HEK293 (cell line): ENCODE measurements at regions not wholly inside any gene's neighbourhood (a gene's known extent, or its start where the extent isn't known, plus 50 kb on each side); places are given as distances from the start of the nearest gene placed in this dataset.

ENCODE experiments used
- HOXA7 ChIP-seq: sonication (generic); formaldehyde crosslinking; IDR thresholded peaks from 2 replicates; pipeline ENCODE4 v1.8.1; 2022; ENCODE audit warnings: missing genetic modification reagents, borderline replicate concordance
- SALL2 ChIP-seq: fragments of 450-650 bp; formaldehyde crosslinking; IDR thresholded peaks from 2 replicates; pipeline ENCODE4 v1.5.0; 2017; ENCODE audit warnings: missing biosample characterization, mild to moderate bottlenecking, missing genetic modification characterization, borderline replicate concordance
- SP2 ChIP-seq: fragments of 450-650 bp; formaldehyde crosslinking; IDR thresholded peaks from 2 replicates; pipeline ENCODE4 v1.5.1; 2016; ENCODE audit warnings: missing biosample characterization, missing genetic modification characterization
- ZNF133 ChIP-seq: fragments of 450-650 bp; formaldehyde crosslinking; IDR thresholded peaks from 2 replicates; pipeline ENCODE4 v1.5.1; 2016; ENCODE audit warnings: missing biosample characterization, missing genetic modification characterization
- ZNF138 ChIP-seq: fragments of 450-650 bp; formaldehyde crosslinking; IDR thresholded peaks from 2 replicates; pipeline ENCODE4 v1.5.1; 2016; ENCODE audit warnings: missing biosample characterization, missing genetic modification characterization, borderline replicate concordance
- ZNF394 ChIP-seq: fragments of 450-650 bp; formaldehyde crosslinking; IDR thresholded peaks from 2 replicates; pipeline ENCODE4 v1.5.1; 2016; ENCODE audit warnings: missing biosample characterization, missing genetic modification characterization, mild to moderate bottlenecking, moderate library complexity, borderline replicate concordance
- ZNF658 ChIP-seq: fragments of 450-650 bp; formaldehyde crosslinking; IDR thresholded peaks from 2 replicates; pipeline ENCODE4; 2016; ENCODE audit warnings: missing biosample characterization, missing genetic modification characterization
- ZNF747 ChIP-seq: fragments of 450-650 bp; formaldehyde crosslinking; IDR thresholded peaks from 2 replicates; pipeline ENCODE4 v1.5.1; 2016; ENCODE audit warnings: missing biosample characterization, missing genetic modification characterization
- ZNF776 ChIP-seq: fragments of 450-650 bp; formaldehyde crosslinking; IDR thresholded peaks from 2 replicates; pipeline ENCODE4 v1.5.0; 2017; ENCODE audit warnings: missing biosample characterization, missing genetic modification characterization, borderline replicate concordance
- TF ChIP-seq, protein P1 (sequence below): fragments of 450-650 bp; formaldehyde crosslinking; IDR thresholded peaks from 2 replicates; pipeline ENCODE4 v1.5.1; 2016; ENCODE audit warnings: missing biosample characterization, missing genetic modification characterization
- TF ChIP-seq, protein P2 (sequence below): fragments of 450-650 bp; formaldehyde crosslinking; IDR thresholded peaks from 2 replicates; pipeline ENCODE4 v1.5.1; 2016; ENCODE audit warnings: missing biosample characterization, missing genetic modification characterization
- TF ChIP-seq, protein P3 (sequence below): sonication (generic); formaldehyde crosslinking; IDR thresholded peaks from 2 replicates; pipeline ENCODE4 v1.8.1; 2022; ENCODE audit warnings: mild to moderate bottlenecking, moderate library complexity, missing genetic modification reagents

- TF ChIP-seq ZNF776 (no peak), ZNF138 (tag by site-specific recombination) (no peak), ZNF394 (tag by site-specific recombination) (no peak), HOXA7 (CRISPR knock-in tag) (no peak), ZNF747 (tag by site-specific recombination) (no peak), SP2 (tag by site-specific recombination) (no peak), ZNF133 (tag by site-specific recombination) (no peak), ZNF658 (tag by site-specific recombination) (no peak), SALL2 (tag by site-specific recombination) (no peak)
- TF ChIP-seq, protein P1, sequence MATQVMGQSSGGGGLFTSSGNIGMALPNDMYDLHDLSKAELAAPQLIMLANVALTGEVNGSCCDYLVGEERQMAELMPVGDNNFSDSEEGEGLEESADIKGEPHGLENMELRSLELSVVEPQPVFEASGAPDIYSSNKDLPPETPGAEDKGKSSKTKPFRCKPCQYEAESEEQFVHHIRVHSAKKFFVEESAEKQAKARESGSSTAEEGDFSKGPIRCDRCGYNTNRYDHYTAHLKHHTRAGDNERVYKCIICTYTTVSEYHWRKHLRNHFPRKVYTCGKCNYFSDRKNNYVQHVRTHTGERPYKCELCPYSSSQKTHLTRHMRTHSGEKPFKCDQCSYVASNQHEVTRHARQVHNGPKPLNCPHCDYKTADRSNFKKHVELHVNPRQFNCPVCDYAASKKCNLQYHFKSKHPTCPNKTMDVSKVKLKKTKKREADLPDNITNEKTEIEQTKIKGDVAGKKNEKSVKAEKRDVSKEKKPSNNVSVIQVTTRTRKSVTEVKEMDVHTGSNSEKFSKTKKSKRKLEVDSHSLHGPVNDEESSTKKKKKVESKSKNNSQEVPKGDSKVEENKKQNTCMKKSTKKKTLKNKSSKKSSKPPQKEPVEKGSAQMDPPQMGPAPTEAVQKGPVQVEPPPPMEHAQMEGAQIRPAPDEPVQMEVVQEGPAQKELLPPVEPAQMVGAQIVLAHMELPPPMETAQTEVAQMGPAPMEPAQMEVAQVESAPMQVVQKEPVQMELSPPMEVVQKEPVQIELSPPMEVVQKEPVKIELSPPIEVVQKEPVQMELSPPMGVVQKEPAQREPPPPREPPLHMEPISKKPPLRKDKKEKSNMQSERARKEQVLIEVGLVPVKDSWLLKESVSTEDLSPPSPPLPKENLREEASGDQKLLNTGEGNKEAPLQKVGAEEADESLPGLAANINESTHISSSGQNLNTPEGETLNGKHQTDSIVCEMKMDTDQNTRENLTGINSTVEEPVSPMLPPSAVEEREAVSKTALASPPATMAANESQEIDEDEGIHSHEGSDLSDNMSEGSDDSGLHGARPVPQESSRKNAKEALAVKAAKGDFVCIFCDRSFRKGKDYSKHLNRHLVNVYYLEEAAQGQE = no peak
- TF ChIP-seq, protein P2, sequence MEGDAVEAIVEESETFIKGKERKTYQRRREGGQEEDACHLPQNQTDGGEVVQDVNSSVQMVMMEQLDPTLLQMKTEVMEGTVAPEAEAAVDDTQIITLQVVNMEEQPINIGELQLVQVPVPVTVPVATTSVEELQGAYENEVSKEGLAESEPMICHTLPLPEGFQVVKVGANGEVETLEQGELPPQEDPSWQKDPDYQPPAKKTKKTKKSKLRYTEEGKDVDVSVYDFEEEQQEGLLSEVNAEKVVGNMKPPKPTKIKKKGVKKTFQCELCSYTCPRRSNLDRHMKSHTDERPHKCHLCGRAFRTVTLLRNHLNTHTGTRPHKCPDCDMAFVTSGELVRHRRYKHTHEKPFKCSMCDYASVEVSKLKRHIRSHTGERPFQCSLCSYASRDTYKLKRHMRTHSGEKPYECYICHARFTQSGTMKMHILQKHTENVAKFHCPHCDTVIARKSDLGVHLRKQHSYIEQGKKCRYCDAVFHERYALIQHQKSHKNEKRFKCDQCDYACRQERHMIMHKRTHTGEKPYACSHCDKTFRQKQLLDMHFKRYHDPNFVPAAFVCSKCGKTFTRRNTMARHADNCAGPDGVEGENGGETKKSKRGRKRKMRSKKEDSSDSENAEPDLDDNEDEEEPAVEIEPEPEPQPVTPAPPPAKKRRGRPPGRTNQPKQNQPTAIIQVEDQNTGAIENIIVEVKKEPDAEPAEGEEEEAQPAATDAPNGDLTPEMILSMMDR = no peak
- TF ChIP-seq, protein P3, sequence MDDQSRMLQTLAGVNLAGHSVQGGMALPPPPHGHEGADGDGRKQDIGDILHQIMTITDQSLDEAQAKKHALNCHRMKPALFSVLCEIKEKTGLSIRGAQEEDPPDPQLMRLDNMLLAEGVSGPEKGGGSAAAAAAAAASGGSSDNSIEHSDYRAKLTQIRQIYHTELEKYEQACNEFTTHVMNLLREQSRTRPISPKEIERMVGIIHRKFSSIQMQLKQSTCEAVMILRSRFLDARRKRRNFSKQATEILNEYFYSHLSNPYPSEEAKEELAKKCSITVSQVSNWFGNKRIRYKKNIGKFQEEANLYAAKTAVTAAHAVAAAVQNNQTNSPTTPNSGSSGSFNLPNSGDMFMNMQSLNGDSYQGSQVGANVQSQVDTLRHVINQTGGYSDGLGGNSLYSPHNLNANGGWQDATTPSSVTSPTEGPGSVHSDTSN = no peak
Measured at GRCh38 chr11:23873406-23873805, 623.4 kb upstream of the LUZP2 start.
